DND-41 (cell line): ENCODE measurements at regions not wholly inside any gene's neighbourhood (a gene's known extent, or its start where the extent isn't known, plus 50 kb on each side); places are given as distances from the start of the nearest gene placed in this dataset.

Experiments
- ATAC-seq: fragments of 200-7000 bp; cut with Tn5 transposase; 3 replicates; pipeline ENCODE4 v1.9.1; 2021; ENCODE audit warnings: low read depth; ENCODE audit not compliant: insufficient read depth
- DNase-seq: peaks from one replicate; pipeline ENCODE4 v3.0.0-alpha.2; 2020
- H2AFZ ChIP-seq: 2 replicates; pipeline ENCODE4 v1.6.0; 2012; ENCODE audit warnings: low read depth, low read length
- H3K27ac ChIP-seq: 2 replicates; pipeline ENCODE4 v1.5.1; 2012; ENCODE audit warnings: low read length, inconsistent platforms
- H3K27me3 ChIP-seq: fragments of 200-600 bp; sonication (generic); 2 replicates; pipeline ENCODE4 v1.6.0; 2012; ENCODE audit warnings: low read length, mild to moderate bottlenecking, inconsistent platforms; ENCODE audit not compliant: insufficient read depth, poor library complexity
- H3K36me3 ChIP-seq: 2 replicates; pipeline ENCODE4 v1.5.1; 2012; ENCODE audit warnings: low read length, inconsistent platforms; ENCODE audit not compliant: insufficient read depth
- H3K4me1 ChIP-seq: 2 replicates; pipeline ENCODE4 v1.5.1; 2012; ENCODE audit warnings: mild to moderate bottlenecking, low read length; ENCODE audit not compliant: insufficient read depth
- H3K4me2 ChIP-seq: 2 replicates; pipeline ENCODE4 v1.6.0; 2012; ENCODE audit warnings: mild to moderate bottlenecking, moderate library complexity, low read length, inconsistent platforms; ENCODE audit not compliant: insufficient read depth
- H3K4me3 ChIP-seq, 2 experiments: fragments of 200-600 bp in 1 of 2; shearing (Covaris generic) in 1 of 2; 2 replicates each; pipeline ENCODE4 v1.5.1; 2012 to 2016; ENCODE audit warnings: inconsistent platforms in 2 of 2, low read length in 2 of 2, mild to moderate bottlenecking in 2 of 2, low read depth in 1 of 2, moderate library complexity in 1 of 2
- H3K79me2 ChIP-seq: 2 replicates; pipeline ENCODE4 v1.6.0; 2012; ENCODE audit warnings: low read length, inconsistent platforms; ENCODE audit not compliant: insufficient read depth
- H3K9ac ChIP-seq: 2 replicates; pipeline ENCODE4 v1.6.0; 2012; ENCODE audit warnings: low read depth, mild to moderate bottlenecking, inconsistent platforms, low read length, moderate library complexity
- H3K9me3 ChIP-seq: 2 replicates; pipeline ENCODE4 v1.5.1; 2012; ENCODE audit warnings: low read length, moderate library complexity, mild to moderate bottlenecking, inconsistent platforms; ENCODE audit not compliant: insufficient read depth, severe bottlenecking
- H4K20me1 ChIP-seq: 2 replicates; pipeline ENCODE4 v1.6.0; 2012; ENCODE audit warnings: low read length; ENCODE audit not compliant: insufficient read depth
- EZH2 ChIP-seq: IDR thresholded peaks from 3 replicates; pipeline ENCODE4 v1.6.1; 2012; ENCODE audit warnings: borderline replicate concordance, low read depth, mild to moderate bottlenecking, moderate library complexity, low read length, inconsistent platforms; ENCODE audit not compliant: severe bottlenecking
- TF ChIP-seq, protein P1 (sequence below): IDR thresholded peaks from 2 replicates; pipeline ENCODE4 v1.5.1; 2012; ENCODE audit warnings: borderline replicate concordance, low read length, moderate library complexity, mild to moderate bottlenecking; ENCODE audit not compliant: poor library complexity, severe bottlenecking; ENCODE audit errors: extremely low read depth

DNA sequence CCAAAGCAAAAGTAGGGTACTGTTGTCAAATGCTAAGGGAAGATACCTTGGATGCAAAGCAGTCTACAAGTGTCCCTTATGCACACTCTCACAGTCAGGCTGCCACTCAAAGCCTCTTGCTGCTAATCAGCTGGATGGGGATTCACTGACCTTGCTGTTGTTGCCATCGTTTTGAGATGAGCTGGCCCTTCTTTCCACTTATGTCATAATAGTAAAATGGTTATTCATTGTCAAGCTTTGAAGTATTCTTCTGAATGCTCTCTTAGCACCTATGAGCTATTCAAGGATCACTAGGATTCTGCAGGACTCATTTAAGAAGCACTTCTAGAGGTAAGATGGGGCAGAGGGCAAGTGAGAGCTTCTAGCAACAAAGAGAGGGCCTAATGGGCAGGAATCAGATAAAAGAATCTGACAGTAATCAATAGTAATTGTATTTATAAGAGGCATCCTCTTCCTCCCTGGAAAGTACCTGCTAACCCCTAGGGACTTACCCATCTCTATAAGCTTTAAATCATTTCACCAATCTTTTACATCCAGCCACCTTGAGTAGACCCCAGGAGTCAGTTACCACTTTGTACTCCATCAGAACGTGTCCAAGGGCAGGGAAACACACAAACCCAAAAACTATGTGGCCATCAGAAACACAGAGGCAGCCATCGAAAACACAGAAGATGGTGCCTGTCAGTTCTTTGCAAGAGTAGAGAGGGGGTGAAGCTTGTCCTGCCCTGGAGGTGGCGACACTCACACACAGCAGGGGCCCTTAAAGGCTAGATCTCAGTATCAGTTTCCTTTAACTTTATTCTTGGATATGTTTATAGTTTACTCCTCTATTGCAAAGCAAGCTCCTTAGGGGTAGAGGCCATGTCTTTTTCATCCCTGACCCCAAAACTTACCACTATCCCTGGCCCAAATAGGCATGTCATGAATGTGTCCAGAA is 103.7 kb upstream of the NFIA start:
- DNase-seq (peak; percentile 4), ATAC-seq (no peak)
- H4K20me1 ChIP-seq = no peaks in the 10 kb centered on the region
- H3K27me3 ChIP-seq = no peaks in the 10 kb centered on the region
- no peaks in the 10 kb centered on the region for H3K36me3 ChIP-seq
- H3K79me2 ChIP-seq = no peaks in the 10 kb centered on the region
- no peak for TF ChIP-seq EZH2
- TF ChIP-seq, protein P1, sequence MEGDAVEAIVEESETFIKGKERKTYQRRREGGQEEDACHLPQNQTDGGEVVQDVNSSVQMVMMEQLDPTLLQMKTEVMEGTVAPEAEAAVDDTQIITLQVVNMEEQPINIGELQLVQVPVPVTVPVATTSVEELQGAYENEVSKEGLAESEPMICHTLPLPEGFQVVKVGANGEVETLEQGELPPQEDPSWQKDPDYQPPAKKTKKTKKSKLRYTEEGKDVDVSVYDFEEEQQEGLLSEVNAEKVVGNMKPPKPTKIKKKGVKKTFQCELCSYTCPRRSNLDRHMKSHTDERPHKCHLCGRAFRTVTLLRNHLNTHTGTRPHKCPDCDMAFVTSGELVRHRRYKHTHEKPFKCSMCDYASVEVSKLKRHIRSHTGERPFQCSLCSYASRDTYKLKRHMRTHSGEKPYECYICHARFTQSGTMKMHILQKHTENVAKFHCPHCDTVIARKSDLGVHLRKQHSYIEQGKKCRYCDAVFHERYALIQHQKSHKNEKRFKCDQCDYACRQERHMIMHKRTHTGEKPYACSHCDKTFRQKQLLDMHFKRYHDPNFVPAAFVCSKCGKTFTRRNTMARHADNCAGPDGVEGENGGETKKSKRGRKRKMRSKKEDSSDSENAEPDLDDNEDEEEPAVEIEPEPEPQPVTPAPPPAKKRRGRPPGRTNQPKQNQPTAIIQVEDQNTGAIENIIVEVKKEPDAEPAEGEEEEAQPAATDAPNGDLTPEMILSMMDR = peak; percentile 25
- no peak overlapping the region for H3K4me2 ChIP-seq
- H3K9ac ChIP-seq = no peak overlapping the region
- H2AFZ ChIP-seq = no peak overlapping the region
- H3K9me3 ChIP-seq = no peaks in the 10 kb centered on the region
- H3K4me1 ChIP-seq = no peaks in the 10 kb centered on the region
- H3K4me3 ChIP-seq = no peak overlapping the region
- no peak overlapping the region for H3K27ac ChIP-seq

DNA sequence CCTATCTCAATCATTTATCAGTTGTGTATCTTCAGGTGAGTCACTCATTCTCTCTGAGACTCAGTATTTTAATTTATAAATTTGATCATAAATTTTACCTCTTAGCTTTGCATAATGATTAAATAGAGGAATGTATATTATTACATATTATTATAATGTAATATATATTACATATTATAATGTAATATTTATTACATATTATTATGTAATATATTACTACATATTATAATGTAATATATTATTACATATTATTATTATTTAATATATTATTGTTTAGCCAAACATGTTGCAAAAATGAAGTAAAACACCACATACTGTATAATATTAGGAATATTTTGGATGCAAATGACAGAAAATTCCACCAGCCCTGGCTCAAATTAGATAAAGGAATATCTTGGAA is 104.7 kb upstream of the NFIA start:
- Histone ChIP-seq H3K36me3 (no peaks in the 10 kb centered on the region), H2AFZ (no peak overlapping the region), H3K79me2 (no peaks in the 10 kb centered on the region), H3K27me3 (no peaks in the 10 kb centered on the region), H3K27ac (no peak overlapping the region), H3K4me1 (no peaks in the 10 kb centered on the region), H3K9ac (no peak overlapping the region), H3K4me2 (no peak overlapping the region), H4K20me1 (no peaks in the 10 kb centered on the region), H3K4me3 (no peak overlapping the region), H3K9me3 (no peaks in the 10 kb centered on the region)
- TF ChIP-seq, protein P1 = no peak
- TF ChIP-seq EZH2 = no peak
- no peak for ATAC-seq
- DNase-seq = no peak

DNA sequence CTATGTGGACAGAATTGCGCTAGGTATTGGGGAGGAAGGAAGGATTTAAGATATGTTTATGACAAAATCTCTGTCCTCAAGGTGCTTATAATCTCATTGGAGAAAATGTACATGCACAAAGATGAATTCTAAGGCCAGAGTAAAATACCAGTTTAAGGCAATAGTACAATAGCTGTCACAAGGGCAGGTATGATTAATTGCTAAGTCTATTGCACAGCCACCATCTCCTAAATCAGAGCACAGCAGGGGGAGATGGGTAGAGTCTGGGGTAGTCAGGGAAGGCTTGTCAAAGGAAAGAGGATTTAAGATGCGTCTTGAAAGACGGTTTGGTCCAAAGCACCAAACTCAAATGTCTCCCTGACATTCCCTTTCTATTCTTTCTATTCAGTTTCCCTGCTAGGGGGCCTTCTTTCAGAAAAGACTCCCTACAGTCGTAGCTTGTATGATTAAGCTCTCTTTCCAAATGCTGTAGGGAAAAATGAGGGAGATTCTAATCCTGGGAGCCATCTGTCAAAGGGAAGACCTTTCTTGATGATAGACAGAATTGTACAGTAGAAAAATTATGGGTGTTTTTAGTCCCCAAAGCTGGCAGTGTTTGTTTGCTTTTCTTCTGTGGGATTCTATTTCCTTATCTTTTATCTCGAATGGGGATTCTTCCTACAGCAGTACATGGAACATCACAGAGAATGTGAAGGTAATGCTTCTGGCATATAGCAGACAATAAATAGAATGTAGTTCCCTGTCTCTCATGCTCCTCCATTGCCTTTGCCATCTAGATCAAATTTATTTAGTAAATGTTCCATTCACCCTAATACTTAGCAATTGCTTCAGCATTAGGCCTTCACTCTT is 107.6 kb upstream of the NFIA start:
- ATAC-seq (no peak), DNase-seq (no peak)
- H3K4me1 ChIP-seq = no peaks in the 10 kb centered on the region
- no peaks in the 10 kb centered on the region for H4K20me1 ChIP-seq
- no peaks in the 10 kb centered on the region for H3K27me3 ChIP-seq
- H3K79me2 ChIP-seq = no peaks in the 10 kb centered on the region
- H2AFZ ChIP-seq = no peak overlapping the region
- no peak overlapping the region for H3K27ac ChIP-seq
- no peak overlapping the region for H3K4me2 ChIP-seq
- TF ChIP-seq EZH2 = no peak
- TF ChIP-seq, protein P1 = no peak
- H3K9me3 ChIP-seq = no peaks in the 10 kb centered on the region
- H3K9ac ChIP-seq = no peak overlapping the region
- H3K4me3 ChIP-seq = no peak overlapping the region
- no peaks in the 10 kb centered on the region for H3K36me3 ChIP-seq
